IPS-15b (cell line): ENCODE measurements at regions not wholly inside any gene's neighbourhood (a gene's known extent, or its start where the extent isn't known, plus 50 kb on each side); places are given as distances from the start of the nearest gene placed in this dataset.

ENCODE experiments used
- H3K27me3 ChIP-seq: one replicate; pipeline ENCODE4 v1.6.1; 2013; ENCODE audit warnings: low read length; ENCODE audit not compliant: control insufficient read depth, insufficient read depth
- H3K36me3 ChIP-seq: one replicate; pipeline ENCODE4 v1.6.1; 2013; ENCODE audit warnings: low read length; ENCODE audit not compliant: control insufficient read depth, insufficient read depth
- H3K4me1 ChIP-seq: one replicate; pipeline ENCODE4 v1.6.1; 2013; ENCODE audit warnings: mild to moderate bottlenecking, low read length; ENCODE audit not compliant: control insufficient read depth, insufficient read depth
- H3K4me3 ChIP-seq: one replicate; pipeline ENCODE4 v1.5.1; 2013; ENCODE audit warnings: low read depth, low read length
- H3K9ac ChIP-seq: one replicate; pipeline ENCODE4 v1.6.1; 2013; ENCODE audit warnings: low read depth, mild to moderate bottlenecking, low read length
- H3K9me3 ChIP-seq: one replicate; pipeline ENCODE4 v1.6.1; 2013; ENCODE audit warnings: mild to moderate bottlenecking, low read length; ENCODE audit not compliant: control insufficient read depth, insufficient read depth

DNA sequence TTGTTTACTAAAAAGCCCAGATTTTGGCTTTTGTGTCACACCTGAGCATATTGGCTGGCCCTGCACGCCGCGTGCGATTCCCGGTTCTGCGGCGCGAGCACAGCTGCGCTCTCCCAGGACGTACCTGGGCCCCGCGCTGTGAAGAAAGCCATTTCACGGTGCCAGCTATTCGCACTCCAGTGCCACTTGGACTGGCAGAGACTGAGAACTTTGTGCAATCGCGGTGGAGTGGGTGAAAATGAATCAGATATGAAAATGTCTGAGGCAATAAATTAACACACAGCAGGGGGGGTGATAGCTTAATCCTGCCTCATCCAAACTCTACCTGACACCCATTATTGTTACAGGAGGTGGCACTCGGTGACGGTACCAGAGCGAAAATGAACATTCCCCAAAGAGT is 330.1 kb upstream of the MGMT start:
- Histone ChIP-seq H3K9ac (no peak overlapping the region), H3K4me3 (no peak overlapping the region), H3K36me3 (no peaks in the 10 kb centered on the region), H3K27me3 (no peaks in the 10 kb centered on the region), H3K9me3 (no peaks in the 10 kb centered on the region), H3K4me1 (peaks cover 2% of the 10 kb centered on the region)

DNA sequence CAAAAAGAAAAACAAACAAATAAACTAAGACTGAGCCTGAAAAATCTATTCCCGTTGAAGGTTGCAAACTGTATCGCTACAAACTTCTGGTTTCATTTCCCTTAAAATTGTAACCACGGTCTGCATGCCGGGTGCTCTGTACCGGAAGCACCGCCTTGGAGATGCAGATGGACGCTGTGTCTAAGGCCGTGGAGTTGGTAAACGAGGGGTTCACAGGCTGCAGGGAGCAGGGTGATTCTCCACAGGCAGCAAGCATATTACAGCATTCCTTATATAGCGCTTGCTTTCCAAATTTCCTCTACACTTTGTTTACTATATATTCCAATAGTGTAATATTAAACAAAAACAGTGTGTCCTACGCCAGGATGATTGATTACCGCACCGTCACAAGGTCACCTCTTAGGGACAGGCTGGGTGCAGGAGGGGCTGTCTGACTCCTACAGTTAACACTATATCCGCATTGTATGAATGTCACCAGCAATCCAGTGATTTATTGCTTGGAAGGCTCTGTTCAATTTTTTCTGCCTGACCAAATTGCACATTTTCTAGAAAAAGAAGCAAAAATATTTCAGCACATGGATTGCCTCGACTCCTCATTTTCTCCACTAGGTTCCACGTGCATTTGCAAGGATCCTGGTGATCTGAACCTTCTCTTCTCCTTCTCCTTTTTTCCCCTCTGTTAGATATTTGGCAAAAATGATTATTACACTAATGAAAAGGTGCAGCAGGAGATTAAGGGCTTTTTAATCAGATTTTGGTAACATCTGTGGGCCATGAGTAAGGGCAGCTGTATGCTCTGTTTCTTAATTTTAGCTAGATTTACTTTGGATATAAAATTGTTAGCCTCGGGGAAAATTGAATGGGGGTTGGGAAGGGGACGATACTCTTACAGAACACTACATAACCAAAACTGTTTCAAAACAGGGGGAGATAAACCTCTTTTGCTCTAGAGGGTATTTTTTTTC is 325.8 kb upstream of the MGMT start:
- Histone ChIP-seq H3K36me3 (no peaks in the 10 kb centered on the region), H3K27me3 (no peaks in the 10 kb centered on the region), H3K9me3 (no peaks in the 10 kb centered on the region), H3K4me3 (no peak overlapping the region), H3K9ac (no peak overlapping the region), H3K4me1 (no peaks in the 10 kb centered on the region)

DNA sequence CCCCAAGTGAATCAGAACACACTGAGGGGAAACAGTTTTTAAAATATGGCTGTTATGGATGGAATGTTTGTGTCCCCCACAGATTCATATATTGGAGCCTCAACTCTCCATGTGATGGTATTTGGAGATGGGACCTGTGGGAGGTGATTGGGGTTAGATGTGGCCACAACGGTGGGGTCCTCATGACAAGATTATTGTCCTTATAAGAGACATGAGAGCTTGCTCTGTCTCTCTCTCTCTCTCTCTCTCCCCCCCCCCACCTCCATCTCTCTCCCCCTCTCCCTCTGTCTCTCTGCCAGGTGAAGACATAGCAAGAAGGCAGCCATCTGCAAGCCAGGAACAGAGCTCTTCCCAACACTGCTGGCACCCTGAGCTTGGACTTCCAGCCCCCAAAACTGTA is 315.8 kb upstream of the MGMT start:
- Histone ChIP-seq H3K27me3 (no peaks in the 10 kb centered on the region), H3K9me3 (no peaks in the 10 kb centered on the region), H3K9ac (no peak overlapping the region), H3K4me1 (no peaks in the 10 kb centered on the region), H3K4me3 (no peak overlapping the region), H3K36me3 (no peaks in the 10 kb centered on the region)

DNA sequence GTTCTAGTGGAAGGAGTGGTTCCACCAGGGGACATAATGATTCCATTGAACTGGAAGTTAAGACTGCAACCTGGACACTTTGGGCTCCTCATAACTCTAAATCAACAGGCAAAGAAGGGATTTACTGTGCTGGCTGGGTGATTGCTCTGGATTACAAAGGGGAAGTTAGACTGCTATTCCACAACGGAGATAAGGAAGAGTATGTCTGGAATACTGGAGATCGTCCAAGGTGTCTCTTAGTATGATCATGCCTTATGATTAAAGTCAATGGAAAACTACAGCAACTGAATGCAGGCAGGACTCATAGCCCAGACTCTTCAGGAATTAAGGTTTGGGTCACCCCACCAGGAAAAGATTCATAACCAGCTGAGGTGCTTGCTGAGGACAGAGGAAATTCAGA is 310.6 kb upstream of the MGMT start:
- Histone ChIP-seq H3K27me3 (no peaks in the 10 kb centered on the region), H3K9ac (no peak overlapping the region), H3K4me1 (peaks cover 3% of the 10 kb centered on the region), H3K4me3 (no peak overlapping the region), H3K36me3 (no peaks in the 10 kb centered on the region), H3K9me3 (no peaks in the 10 kb centered on the region)

DNA sequence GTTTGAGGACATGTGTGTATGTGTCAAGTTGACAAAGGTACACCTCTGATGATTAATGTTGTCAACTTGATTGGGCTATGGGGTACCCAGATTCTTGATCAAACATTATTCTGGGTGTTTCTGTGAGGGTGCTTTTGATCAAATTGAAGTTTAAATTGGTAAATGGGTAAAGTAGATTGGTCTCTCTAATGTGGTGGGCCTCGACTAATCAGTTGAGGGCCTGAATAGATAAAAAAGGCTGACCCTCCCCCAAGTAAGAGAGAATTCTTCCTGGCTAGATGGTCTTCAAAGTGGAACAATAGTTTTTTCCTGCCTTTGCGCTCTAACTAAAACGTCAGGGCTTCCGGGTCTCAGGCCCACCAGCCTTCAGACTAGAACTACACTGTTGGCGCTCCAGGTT is 309.9 kb upstream of the MGMT start:
- H3K9ac ChIP-seq: no peak overlapping the region
- H3K9me3 ChIP-seq: no peaks in the 10 kb centered on the region
- H3K4me3 ChIP-seq: no peak overlapping the region
- H3K36me3 ChIP-seq: no peaks in the 10 kb centered on the region
- no peaks in the 10 kb centered on the region for H3K27me3 ChIP-seq
- peaks cover 3% of the 10 kb centered on the region for H3K4me1 ChIP-seq

DNA sequence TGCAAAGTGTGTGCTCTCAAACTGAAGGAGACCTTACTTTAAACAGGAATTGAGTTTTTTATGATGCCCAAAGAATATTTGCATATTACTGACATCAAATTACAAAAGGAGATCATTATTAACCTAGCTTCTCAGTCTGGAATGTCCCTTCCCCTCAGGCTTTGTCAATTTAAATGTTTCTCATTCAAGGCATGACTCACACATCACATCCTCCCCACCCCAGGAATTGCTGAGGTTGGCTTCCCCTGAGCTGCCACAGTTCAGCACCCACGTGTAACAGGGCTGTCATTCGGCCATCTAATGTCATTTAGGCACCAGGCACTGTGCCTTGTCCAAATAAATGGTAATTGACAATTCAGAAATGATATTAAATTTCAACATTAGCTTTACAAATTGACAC is 305.9 kb upstream of the MGMT start:
- H3K4me3 ChIP-seq: no peak overlapping the region
- H3K9me3 ChIP-seq: no peaks in the 10 kb centered on the region
- peaks cover 3% of the 10 kb centered on the region for H3K4me1 ChIP-seq
- H3K9ac ChIP-seq: no peak overlapping the region
- no peaks in the 10 kb centered on the region for H3K36me3 ChIP-seq
- no peaks in the 10 kb centered on the region for H3K27me3 ChIP-seq

DNA sequence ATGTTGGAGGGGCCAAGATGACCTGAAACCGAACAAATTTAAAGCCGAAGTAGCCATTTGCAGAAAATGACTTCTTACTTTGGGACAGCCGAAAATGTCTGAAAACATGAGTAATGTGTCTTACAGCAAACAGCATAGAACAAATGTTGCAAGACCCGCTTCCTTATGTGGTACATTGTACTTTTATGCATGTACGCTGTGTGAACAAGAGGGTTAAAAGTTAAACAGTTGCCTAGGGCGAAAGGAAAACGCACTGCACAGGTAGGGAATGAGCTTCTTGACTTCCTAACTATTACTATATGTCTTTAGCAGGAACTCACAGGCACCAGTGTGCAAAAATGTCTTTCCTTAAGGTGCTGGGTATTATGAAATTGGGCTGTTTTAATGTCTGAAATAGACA is 303.5 kb upstream of the MGMT start:
- H3K4me3 ChIP-seq: no peak overlapping the region
- H3K4me1 ChIP-seq: peaks cover 3% of the 10 kb centered on the region
- no peaks in the 10 kb centered on the region for H3K9me3 ChIP-seq
- H3K9ac ChIP-seq: no peak overlapping the region
- H3K36me3 ChIP-seq: no peaks in the 10 kb centered on the region
- H3K27me3 ChIP-seq: no peaks in the 10 kb centered on the region

DNA sequence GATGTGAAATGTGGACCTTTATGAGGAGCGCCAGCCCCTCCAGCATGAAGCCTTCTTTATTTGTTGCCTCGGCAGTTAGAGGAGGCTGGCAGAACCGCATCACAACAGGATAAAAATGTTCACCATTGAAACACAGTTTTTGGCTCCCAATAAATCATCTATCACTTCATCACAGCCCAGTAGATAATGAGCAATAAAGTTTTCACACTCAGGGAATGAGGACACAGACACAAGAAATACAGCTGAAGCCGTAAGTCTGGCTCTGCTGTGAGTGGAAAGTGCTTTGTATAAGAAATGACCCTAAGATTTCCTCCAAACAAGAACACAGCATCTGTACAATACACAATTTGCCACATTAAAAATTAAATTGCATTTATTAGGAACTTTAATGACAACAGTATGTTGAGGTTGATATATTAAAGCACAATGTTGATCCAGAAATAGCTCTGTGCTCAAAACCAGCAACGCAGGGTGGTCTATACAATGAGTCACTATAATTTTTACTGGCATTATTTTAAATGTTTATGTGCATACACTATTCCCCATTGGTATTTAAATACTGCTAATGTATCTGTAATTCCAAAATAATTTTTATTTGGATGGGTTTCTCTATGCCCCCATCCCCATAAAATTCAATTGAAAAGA is 301.8 kb upstream of the MGMT start:
- no peaks in the 10 kb centered on the region for H3K36me3 ChIP-seq
- no peaks in the 10 kb centered on the region for H3K9me3 ChIP-seq
- H3K4me1 ChIP-seq: peaks cover 3% of the 10 kb centered on the region
- no peaks in the 10 kb centered on the region for H3K27me3 ChIP-seq
- no peak overlapping the region for H3K9ac ChIP-seq
- no peak overlapping the region for H3K4me3 ChIP-seq

DNA sequence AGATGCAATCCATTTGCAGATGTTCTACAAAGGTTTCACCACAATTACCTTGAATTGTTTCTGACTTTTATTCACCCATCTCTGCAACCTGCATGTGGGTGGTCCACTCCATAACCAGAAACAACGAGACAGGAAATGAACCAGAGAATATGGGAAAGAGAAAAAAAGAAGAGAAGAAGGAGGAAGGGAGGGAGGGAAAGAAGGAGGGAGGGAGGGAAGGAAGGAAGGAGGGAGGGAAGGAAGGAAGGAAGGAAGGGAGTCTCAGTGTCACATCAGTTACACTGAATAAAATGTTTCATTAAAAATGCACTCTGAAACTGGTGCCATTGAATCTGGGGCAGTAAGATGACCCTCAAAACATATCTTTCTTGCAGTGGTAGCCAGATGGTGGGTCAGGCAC is 301.3 kb upstream of the MGMT start:
- peaks cover 2% of the 10 kb centered on the region for H3K4me1 ChIP-seq
- no peak overlapping the region for H3K9ac ChIP-seq
- H3K9me3 ChIP-seq: no peaks in the 10 kb centered on the region
- H3K27me3 ChIP-seq: no peaks in the 10 kb centered on the region
- no peak overlapping the region for H3K4me3 ChIP-seq
- no peaks in the 10 kb centered on the region for H3K36me3 ChIP-seq

DNA sequence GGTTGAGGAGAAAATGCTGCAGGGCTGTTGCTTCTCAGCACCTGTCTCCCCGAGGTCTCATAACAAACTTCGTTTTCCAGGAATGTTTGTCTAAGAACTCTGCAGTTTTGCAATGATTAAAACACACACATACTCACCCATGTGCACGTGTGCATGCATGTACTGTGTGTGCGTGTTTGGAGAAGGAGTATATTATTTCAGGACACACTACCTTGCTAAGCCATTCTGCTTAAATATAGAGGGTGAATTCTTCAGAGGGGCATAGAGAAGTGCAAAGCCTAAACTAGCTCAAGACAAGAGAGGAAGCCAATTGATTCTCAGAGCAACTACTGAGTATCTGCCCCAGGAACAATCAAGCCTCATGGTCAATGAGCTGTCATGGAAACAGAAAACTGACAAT is 298.4 kb upstream of the MGMT start:
- Histone ChIP-seq H3K36me3 (no peaks in the 10 kb centered on the region), H3K27me3 (no peaks in the 10 kb centered on the region), H3K4me3 (no peak overlapping the region), H3K4me1 (no peaks in the 10 kb centered on the region), H3K9me3 (no peaks in the 10 kb centered on the region), H3K9ac (no peak overlapping the region)

DNA sequence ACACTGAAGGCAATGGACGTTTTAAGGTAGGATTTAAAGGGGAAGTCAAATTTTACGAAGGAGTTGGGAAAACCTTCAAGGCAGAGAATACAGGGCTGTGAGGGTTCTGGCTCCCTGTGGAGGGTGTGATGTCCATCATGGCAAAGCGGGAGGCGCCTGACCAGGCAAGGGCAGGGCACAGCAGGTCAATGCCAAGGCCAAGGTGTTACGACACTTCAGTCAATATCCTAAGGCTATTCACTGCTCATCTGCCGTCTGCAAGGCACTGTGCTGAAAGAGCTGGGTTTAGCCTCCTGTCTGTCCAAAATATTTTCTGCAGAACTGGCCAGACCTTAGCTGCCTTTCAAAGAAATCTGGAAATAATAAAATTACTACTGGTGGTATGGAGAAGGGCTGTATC is 297.9 kb upstream of the MGMT start:
- Histone ChIP-seq H3K27me3 (no peaks in the 10 kb centered on the region), H3K9me3 (no peaks in the 10 kb centered on the region), H3K4me3 (no peak overlapping the region), H3K36me3 (no peaks in the 10 kb centered on the region), H3K4me1 (no peaks in the 10 kb centered on the region), H3K9ac (no peak overlapping the region)

DNA sequence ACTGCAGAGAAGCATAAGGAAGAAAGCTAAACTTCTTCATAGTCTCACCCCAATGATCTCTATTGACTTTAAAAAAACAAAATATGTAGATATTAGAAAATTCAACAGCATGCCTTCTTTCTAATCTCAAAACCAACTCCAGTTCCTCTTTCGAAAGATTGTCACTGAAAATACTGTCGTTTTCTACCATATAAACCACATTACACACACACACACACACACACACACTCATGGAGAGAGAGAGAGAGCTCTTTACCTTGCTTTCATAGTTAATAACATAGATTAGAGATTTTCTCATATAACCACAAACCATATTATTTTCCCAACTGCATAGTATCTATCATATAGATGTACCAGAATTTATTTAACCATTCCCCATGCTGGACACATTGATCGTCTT is 296.2 kb upstream of the MGMT start:
- Histone ChIP-seq H3K4me3 (no peak overlapping the region), H3K4me1 (no peaks in the 10 kb centered on the region), H3K9me3 (no peaks in the 10 kb centered on the region), H3K36me3 (no peaks in the 10 kb centered on the region), H3K9ac (no peak overlapping the region), H3K27me3 (no peaks in the 10 kb centered on the region)
